HG03066 (cell line): ENCODE measurements at regions not wholly inside any gene's neighbourhood (a gene's known extent, or its start where the extent isn't known, plus 50 kb on each side); places are given as distances from the start of the nearest gene placed in this dataset.

Source experiments
- ATAC-seq: cut with Tn5 transposase; IDR thresholded peaks from one replicate; pipeline ENCODE4 v1.9.1; 2021; ENCODE audit warnings: low read depth; ENCODE audit not compliant: unreplicated experiment

GRCh38 chr5:153088538-153088937, 401.9 kb upstream of the GRIA1 start:
- ATAC-seq, result no peak

GRCh38 chr5:153094333-153094732, 396.1 kb upstream of the GRIA1 start:
- no peak for ATAC-seq

- ATAC-seq, result no peak
Observed at GRCh38 chr5:153096381-153096780, 394.1 kb upstream of the GRIA1 start.

GRCh38 chr5:153099328-153099727, 391.1 kb upstream of the GRIA1 start:
- no peak for ATAC-seq

GRCh38 chr5:153101235-153102180, 389.0 kb upstream of the GRIA1 start:
- ATAC-seq, result no peak

- ATAC-seq, result no peak
Observed at GRCh38 chr5:153116916-153117315, 373.6 kb upstream of the GRIA1 start.

GRCh38 chr5:153118018-153118417, 372.5 kb upstream of the GRIA1 start:
- no peak for ATAC-seq

- ATAC-seq, result no peak
Observed at GRCh38 chr5:153122403-153122802, 368.1 kb upstream of the GRIA1 start.

GRCh38 chr5:153130296-153130695, 360.2 kb upstream of the GRIA1 start:
- no peak for ATAC-seq

GRCh38 chr5:153135411-153135810, 355.1 kb upstream of the GRIA1 start:
- ATAC-seq, result no peak

GRCh38 chr5:153136910-153137614, 353.4 kb upstream of the GRIA1 start:
- no peak for ATAC-seq

GRCh38 chr5:153147891-153148623, 342.4 kb upstream of the GRIA1 start:
- ATAC-seq, result peak; percentile 66

- ATAC-seq, result no peak
Observed at GRCh38 chr5:153148624-153148976, 341.9 kb upstream of the GRIA1 start.

- no peak for ATAC-seq
Observed at GRCh38 chr5:153151558-153151957, 338.9 kb upstream of the GRIA1 start.

- no peak for ATAC-seq
Observed at GRCh38 chr5:153153086-153153485, 337.4 kb upstream of the GRIA1 start.

GRCh38 chr5:153157156-153157555, 333.3 kb upstream of the GRIA1 start:
- no peak for ATAC-seq

- ATAC-seq, result no peak
Observed at GRCh38 chr5:153158608-153159007, 331.9 kb upstream of the GRIA1 start.

- no peak for ATAC-seq
Observed at GRCh38 chr5:153159616-153160015, 330.9 kb upstream of the GRIA1 start.

GRCh38 chr5:153168241-153168640, 322.2 kb upstream of the GRIA1 start:
- no peak for ATAC-seq

- ATAC-seq, result no peak
Observed at GRCh38 chr5:153187503-153187902, 303.0 kb upstream of the GRIA1 start.

- no peak for ATAC-seq
Observed at GRCh38 chr5:153206361-153206760, 284.1 kb upstream of the GRIA1 start.
